DOHH2 (cell line): ENCODE measurements at regions not wholly inside any gene's neighbourhood (a gene's known extent, or its start where the extent isn't known, plus 50 kb on each side); places are given as distances from the start of the nearest gene placed in this dataset.

Source experiments
- H3F3A ChIP-seq: fragments of 200-600 bp; sonication (generic), shearing (Covaris generic); 2 replicates; pipeline ENCODE4 v1.6.0; 2016; ENCODE audit warnings: antibody characterized with exemption, mild to moderate bottlenecking; ENCODE audit not compliant: control insufficient read depth, insufficient read depth
- H3K27ac ChIP-seq: fragments of 200-600 bp; sonication (generic); 2 replicates; pipeline ENCODE4 v1.5.1; 2014; ENCODE audit warnings: low read depth, mild to moderate bottlenecking, low read length, moderate library complexity
- H3K27me3 ChIP-seq: fragments of 200-600 bp; sonication (generic); 2 replicates; pipeline ENCODE4 v1.6.1; 2014; ENCODE audit warnings: mild to moderate bottlenecking, low read length, mixed read lengths; ENCODE audit not compliant: control insufficient read depth
- H3K36me3 ChIP-seq: fragments of 200-600 bp; sonication (generic); 2 replicates; pipeline ENCODE4 v1.6.1; 2014; ENCODE audit warnings: mild to moderate bottlenecking, low read length, moderate library complexity, mixed read lengths; ENCODE audit not compliant: control insufficient read depth
- H3K4me1 ChIP-seq: fragments of 200-600 bp; sonication (generic); 2 replicates; pipeline ENCODE4 v1.6.1; 2014; ENCODE audit warnings: mild to moderate bottlenecking, low read length, mixed read lengths; ENCODE audit not compliant: control insufficient read depth
- H3K4me2 ChIP-seq: fragments of 200-600 bp; sonication (generic); 2 replicates; pipeline ENCODE4 v1.6.0; 2014; ENCODE audit warnings: mild to moderate bottlenecking, low read length, moderate library complexity
- H3K4me3 ChIP-seq: fragments of 200-600 bp; sonication (generic); 2 replicates; pipeline ENCODE4 v1.5.1; 2014; ENCODE audit warnings: mild to moderate bottlenecking, low read length, mixed read lengths
- H3K79me2 ChIP-seq: fragments of 200-600 bp; sonication (generic); 2 replicates; pipeline ENCODE4 v1.6.1; 2014; ENCODE audit warnings: mild to moderate bottlenecking, low read length, mixed read lengths; ENCODE audit not compliant: control insufficient read depth
- H3K9me2 ChIP-seq: fragments of 200-600 bp; sonication (generic); replicated peaks from 2 replicates; pipeline ENCODE4 v1.6.1; 2014; ENCODE audit warnings: mild to moderate bottlenecking, low read length, mixed read lengths; ENCODE audit not compliant: control insufficient read depth
- H3K9me3 ChIP-seq: fragments of 200-600 bp; sonication (generic); 2 replicates; pipeline ENCODE4 v1.6.1; 2014; ENCODE audit warnings: antibody characterized with exemption, low read length, mixed read lengths; ENCODE audit not compliant: control insufficient read depth, insufficient read depth
- H4K20me1 ChIP-seq: fragments of 200-600 bp; sonication (generic); 2 replicates; pipeline ENCODE4 v1.6.0; 2014; ENCODE audit warnings: low read depth, mild to moderate bottlenecking, antibody characterized with exemption, low read length, moderate library complexity; ENCODE audit not compliant: control insufficient read depth, insufficient read depth
- CTCF ChIP-seq: fragments of 200-600 bp; sonication (generic); IDR thresholded peaks from one replicate; pipeline ENCODE4 v1.5.1; 2014; ENCODE audit warnings: antibody characterized with exemption, mild to moderate bottlenecking, low read depth, low read length; ENCODE audit not compliant: poor library complexity, severe bottlenecking
- EZH2phosphoT487 ChIP-seq: fragments of 200-600 bp; sonication (generic); IDR thresholded peaks from 2 replicates; pipeline ENCODE4 v1.6.1; 2017; ENCODE audit warnings: borderline replicate concordance, mild to moderate bottlenecking, antibody characterized with exemption, low read length, moderate library complexity, mixed read lengths

GRCh38 chr2:64780041-64780440 lies 126.3 kb upstream of the SERTAD2 start:
- Histone ChIP-seq H3K4me1 (no peaks in the 10 kb centered on the region), H3K9me2 (no peaks in the 10 kb centered on the region), H3K27me3 (no peaks in the 10 kb centered on the region), H3K9me3 (peaks cover 7% of the 10 kb centered on the region), H3K36me3 (no peaks in the 10 kb centered on the region), H3K4me2 (no peak overlapping the region), H4K20me1 (no peaks in the 10 kb centered on the region), H3K79me2 (no peaks in the 10 kb centered on the region), H3K27ac (no peak overlapping the region), H3F3A (no peaks in the 10 kb centered on the region), H3K4me3 (no peak overlapping the region)
- TF ChIP-seq CTCF (no peak), EZH2phosphoT487 (no peak)

GRCh38 chr2:64781711-64782390 lies 128.1 kb upstream of the SERTAD2 start:
- H4K20me1 ChIP-seq, result no peaks in the 10 kb centered on the region
- H3K36me3 ChIP-seq, result no peaks in the 10 kb centered on the region
- H3K9me3 ChIP-seq, result no peaks in the 10 kb centered on the region
- H3K27ac ChIP-seq, result no peak overlapping the region
- no peaks in the 10 kb centered on the region for H3F3A ChIP-seq
- peaks cover 8% of the 10 kb centered on the region for H3K4me1 ChIP-seq
- no peak overlapping the region for H3K4me2 ChIP-seq
- no peak overlapping the region for H3K4me3 ChIP-seq
- H3K27me3 ChIP-seq, result no peaks in the 10 kb centered on the region
- TF ChIP-seq CTCF (no peak), EZH2phosphoT487 (no peak)
- no peaks in the 10 kb centered on the region for H3K79me2 ChIP-seq
- no peaks in the 10 kb centered on the region for H3K9me2 ChIP-seq

- Histone ChIP-seq H3K27me3 (no peaks in the 10 kb centered on the region), H3K27ac (no peak overlapping the region), H3K9me3 (no peaks in the 10 kb centered on the region), H3K9me2 (no peaks in the 10 kb centered on the region), H4K20me1 (no peaks in the 10 kb centered on the region), H3K4me3 (no peak overlapping the region), H3F3A (no peaks in the 10 kb centered on the region), H3K79me2 (no peaks in the 10 kb centered on the region), H3K4me2 (no peak overlapping the region), H3K4me1 (peaks cover 13% of the 10 kb centered on the region), H3K36me3 (no peaks in the 10 kb centered on the region)
- TF ChIP-seq CTCF (no peak), EZH2phosphoT487 (no peak)
Measured at GRCh38 chr2:64784168-64785061, 130.7 kb upstream of the SERTAD2 start.
